ENCODE measurements at regions not wholly inside any gene's neighbourhood (a gene's known extent, or its start where the extent isn't known, plus 50 kb on each side); places are given as distances from the start of the nearest gene placed in this dataset.

- Histone ChIP-seq H3K4me3 (ENCODE audit: low read depth in 1 of 2, low read length in 2 of 2) (no peak overlapping the region), H3K27ac (ENCODE audit: low read depth, low read length) (no peak overlapping the region), H3K4me1 (ENCODE audit: control insufficient read depth in 1 of 2, insufficient read depth in 2 of 2, low read length in 2 of 2) (no peaks in the 10 kb centered on the region), H3K27me3 (ENCODE audit: control insufficient read depth in 1 of 2, insufficient read depth in 2 of 2, low read length in 2 of 2) (no peaks in the 10 kb centered on the region), H3K9ac (ENCODE audit: low read depth in 1 of 2, low read length in 2 of 2) (no peak overlapping the region), H3K36me3 (ENCODE audit: control insufficient read depth in 1 of 2, insufficient read depth in 2 of 2, low read length in 2 of 2) (no peaks in the 10 kb centered on the region), H3K9me3 (ENCODE audit: control insufficient read depth in 1 of 2, low read length in 2 of 2) (no peaks in the 10 kb centered on the region)
Measured at GRCh38 chr10:109106604-109107003, 816.7 kb downstream of the XPNPEP1 start.

GRCh38 chr10:109105725-109106124 is 817.6 kb downstream of the XPNPEP1 start:
- no peaks in the 10 kb centered on the region for H3K9me3 ChIP-seq (ENCODE audit: control insufficient read depth in 1 of 2, low read length in 2 of 2)
- no peaks in the 10 kb centered on the region for H3K36me3 ChIP-seq (ENCODE audit: control insufficient read depth in 1 of 2, insufficient read depth in 2 of 2, low read length in 2 of 2)
- no peaks in the 10 kb centered on the region for H3K27me3 ChIP-seq (ENCODE audit: control insufficient read depth in 1 of 2, insufficient read depth in 2 of 2, low read length in 2 of 2)
- no peak overlapping the region for H3K27ac ChIP-seq (ENCODE audit: low read depth, low read length)
- no peaks in the 10 kb centered on the region for H3K4me1 ChIP-seq (ENCODE audit: control insufficient read depth in 1 of 2, insufficient read depth in 2 of 2, low read length in 2 of 2)
- H3K9ac ChIP-seq (ENCODE audit: low read depth in 1 of 2, low read length in 2 of 2): no peak overlapping the region
- no peak overlapping the region for H3K4me3 ChIP-seq (ENCODE audit: low read depth in 1 of 2, low read length in 2 of 2)

GRCh38 chr10:109104806-109105205 is 818.5 kb downstream of the XPNPEP1 start:
- H3K9me3 ChIP-seq (ENCODE audit: control insufficient read depth in 1 of 2, low read length in 2 of 2): no peaks in the 10 kb centered on the region

GRCh38 chr10:109103278-109103677 is 820.0 kb downstream of the XPNPEP1 start:
- H3K27me3 ChIP-seq (ENCODE audit: control insufficient read depth in 1 of 2, insufficient read depth in 2 of 2, low read length in 2 of 2): no peaks in the 10 kb centered on the region
- H3K27ac ChIP-seq (ENCODE audit: low read depth, low read length): no peak overlapping the region
- no peaks in the 10 kb centered on the region for H3K4me1 ChIP-seq (ENCODE audit: control insufficient read depth in 1 of 2, insufficient read depth in 2 of 2, low read length in 2 of 2)
- no peaks in the 10 kb centered on the region for H3K36me3 ChIP-seq (ENCODE audit: control insufficient read depth in 1 of 2, insufficient read depth in 2 of 2, low read length in 2 of 2)
- no peak overlapping the region for H3K9ac ChIP-seq (ENCODE audit: low read depth in 1 of 2, low read length in 2 of 2)
- H3K9me3 ChIP-seq (ENCODE audit: control insufficient read depth in 1 of 2, low read length in 2 of 2): no peaks in the 10 kb centered on the region
- H3K4me3 ChIP-seq (ENCODE audit: low read depth in 1 of 2, low read length in 2 of 2): no peak overlapping the region

More at GRCh38 chr10:109104806-109105205, 818.5 kb downstream of the XPNPEP1 start:
- H3K27me3 ChIP-seq (ENCODE audit: control insufficient read depth in 1 of 2, insufficient read depth in 2 of 2, low read length in 2 of 2): no peaks in the 10 kb centered on the region
- H3K36me3 ChIP-seq (ENCODE audit: control insufficient read depth in 1 of 2, insufficient read depth in 2 of 2, low read length in 2 of 2): no peaks in the 10 kb centered on the region
- no peaks in the 10 kb centered on the region for H3K4me1 ChIP-seq (ENCODE audit: control insufficient read depth in 1 of 2, insufficient read depth in 2 of 2, low read length in 2 of 2)
- no peak overlapping the region for H3K4me3 ChIP-seq (ENCODE audit: low read depth in 1 of 2, low read length in 2 of 2)
- no peak overlapping the region for H3K27ac ChIP-seq (ENCODE audit: low read depth, low read length)
- no peak overlapping the region for H3K9ac ChIP-seq (ENCODE audit: low read depth in 1 of 2, low read length in 2 of 2)

GRCh38 chr10:109089779-109090178 is 833.5 kb downstream of the XPNPEP1 start:
- no peaks in the 10 kb centered on the region for H3K4me1 ChIP-seq (ENCODE audit: control insufficient read depth in 1 of 2, insufficient read depth in 2 of 2, low read length in 2 of 2)
- H3K9ac ChIP-seq (ENCODE audit: low read depth in 1 of 2, low read length in 2 of 2): no peak overlapping the region
- no peaks in the 10 kb centered on the region for H3K9me3 ChIP-seq (ENCODE audit: control insufficient read depth in 1 of 2, low read length in 2 of 2)
- H3K27me3 ChIP-seq (ENCODE audit: control insufficient read depth in 1 of 2, insufficient read depth in 2 of 2, low read length in 2 of 2): no peaks in the 10 kb centered on the region
- H3K27ac ChIP-seq (ENCODE audit: low read depth, low read length): no peak overlapping the region
- no peaks in the 10 kb centered on the region for H3K36me3 ChIP-seq (ENCODE audit: control insufficient read depth in 1 of 2, insufficient read depth in 2 of 2, low read length in 2 of 2)
- no peak overlapping the region for H3K4me3 ChIP-seq (ENCODE audit: low read depth in 1 of 2, low read length in 2 of 2)

GRCh38 chr10:109071539-109071938 is 851.8 kb downstream of the XPNPEP1 start:
- Histone ChIP-seq H3K4me1 (ENCODE audit: control insufficient read depth in 1 of 2, insufficient read depth in 2 of 2, low read length in 2 of 2) (no peaks in the 10 kb centered on the region), H3K27me3 (ENCODE audit: control insufficient read depth in 1 of 2, insufficient read depth in 2 of 2, low read length in 2 of 2) (no peaks in the 10 kb centered on the region), H3K9me3 (ENCODE audit: control insufficient read depth in 1 of 2, low read length in 2 of 2) (no peaks in the 10 kb centered on the region), H3K9ac (ENCODE audit: low read depth in 1 of 2, low read length in 2 of 2) (no peak overlapping the region), H3K36me3 (ENCODE audit: control insufficient read depth in 1 of 2, insufficient read depth in 2 of 2, low read length in 2 of 2) (no peaks in the 10 kb centered on the region), H3K4me3 (ENCODE audit: low read depth in 1 of 2, low read length in 2 of 2) (no peak overlapping the region), H3K27ac (ENCODE audit: low read depth, low read length) (no peak overlapping the region)

- no peaks in the 10 kb centered on the region for H3K4me1 ChIP-seq (ENCODE audit: control insufficient read depth in 1 of 2, insufficient read depth in 2 of 2, low read length in 2 of 2)
- no peaks in the 10 kb centered on the region for H3K9me3 ChIP-seq (ENCODE audit: control insufficient read depth in 1 of 2, low read length in 2 of 2)
- H3K4me3 ChIP-seq (ENCODE audit: low read depth in 1 of 2, low read length in 2 of 2): no peak overlapping the region
- H3K36me3 ChIP-seq (ENCODE audit: control insufficient read depth in 1 of 2, insufficient read depth in 2 of 2, low read length in 2 of 2): no peaks in the 10 kb centered on the region
- no peak overlapping the region for H3K9ac ChIP-seq (ENCODE audit: low read depth in 1 of 2, low read length in 2 of 2)
- no peak overlapping the region for H3K27ac ChIP-seq (ENCODE audit: low read depth, low read length)
- H3K27me3 ChIP-seq (ENCODE audit: control insufficient read depth in 1 of 2, insufficient read depth in 2 of 2, low read length in 2 of 2): no peaks in the 10 kb centered on the region
Measured at GRCh38 chr10:109070492-109070891, 852.8 kb downstream of the XPNPEP1 start.

- Histone ChIP-seq H3K27me3 (ENCODE audit: control insufficient read depth in 1 of 2, insufficient read depth in 2 of 2, low read length in 2 of 2) (no peaks in the 10 kb centered on the region), H3K9me3 (ENCODE audit: control insufficient read depth in 1 of 2, low read length in 2 of 2) (no peaks in the 10 kb centered on the region), H3K36me3 (ENCODE audit: control insufficient read depth in 1 of 2, insufficient read depth in 2 of 2, low read length in 2 of 2) (no peaks in the 10 kb centered on the region), H3K4me1 (ENCODE audit: control insufficient read depth in 1 of 2, insufficient read depth in 2 of 2, low read length in 2 of 2) (no peaks in the 10 kb centered on the region), H3K9ac (ENCODE audit: low read depth in 1 of 2, low read length in 2 of 2) (no peak overlapping the region), H3K4me3 (ENCODE audit: low read depth in 1 of 2, low read length in 2 of 2) (no peak overlapping the region), H3K27ac (ENCODE audit: low read depth, low read length) (no peak overlapping the region)
Measured at GRCh38 chr10:109067031-109067430, 856.3 kb downstream of the XPNPEP1 start.

- Histone ChIP-seq H3K27ac (ENCODE audit: low read depth, low read length) (no peak overlapping the region), H3K9me3 (ENCODE audit: control insufficient read depth in 1 of 2, low read length in 2 of 2) (no peaks in the 10 kb centered on the region), H3K36me3 (ENCODE audit: control insufficient read depth in 1 of 2, insufficient read depth in 2 of 2, low read length in 2 of 2) (no peaks in the 10 kb centered on the region), H3K27me3 (ENCODE audit: control insufficient read depth in 1 of 2, insufficient read depth in 2 of 2, low read length in 2 of 2) (no peaks in the 10 kb centered on the region), H3K9ac (ENCODE audit: low read depth in 1 of 2, low read length in 2 of 2) (no peak overlapping the region), H3K4me1 (ENCODE audit: control insufficient read depth in 1 of 2, insufficient read depth in 2 of 2, low read length in 2 of 2) (no peaks in the 10 kb centered on the region), H3K4me3 (ENCODE audit: low read depth in 1 of 2, low read length in 2 of 2) (no peak overlapping the region)
Measured at GRCh38 chr10:109065821-109066220, 857.5 kb downstream of the XPNPEP1 start.

- no peak overlapping the region for H3K9ac ChIP-seq (ENCODE audit: low read depth in 1 of 2, low read length in 2 of 2)
- no peaks in the 10 kb centered on the region for H3K4me1 ChIP-seq (ENCODE audit: control insufficient read depth in 1 of 2, insufficient read depth in 2 of 2, low read length in 2 of 2)
- no peak overlapping the region for H3K27ac ChIP-seq (ENCODE audit: low read depth, low read length)
- H3K9me3 ChIP-seq (ENCODE audit: control insufficient read depth in 1 of 2, low read length in 2 of 2): no peaks in the 10 kb centered on the region
- no peaks in the 10 kb centered on the region for H3K36me3 ChIP-seq (ENCODE audit: control insufficient read depth in 1 of 2, insufficient read depth in 2 of 2, low read length in 2 of 2)
- no peak overlapping the region for H3K4me3 ChIP-seq (ENCODE audit: low read depth in 1 of 2, low read length in 2 of 2)
- H3K27me3 ChIP-seq (ENCODE audit: control insufficient read depth in 1 of 2, insufficient read depth in 2 of 2, low read length in 2 of 2): no peaks in the 10 kb centered on the region
Measured at GRCh38 chr10:109062371-109062770, 860.9 kb downstream of the XPNPEP1 start.

- Histone ChIP-seq H3K4me3 (ENCODE audit: low read depth in 1 of 2, low read length in 2 of 2) (no peak overlapping the region), H3K27me3 (ENCODE audit: control insufficient read depth in 1 of 2, insufficient read depth in 2 of 2, low read length in 2 of 2) (no peaks in the 10 kb centered on the region), H3K4me1 (ENCODE audit: control insufficient read depth in 1 of 2, insufficient read depth in 2 of 2, low read length in 2 of 2) (no peaks in the 10 kb centered on the region), H3K9me3 (ENCODE audit: control insufficient read depth in 1 of 2, low read length in 2 of 2) (no peaks in the 10 kb centered on the region), H3K36me3 (ENCODE audit: control insufficient read depth in 1 of 2, insufficient read depth in 2 of 2, low read length in 2 of 2) (no peaks in the 10 kb centered on the region), H3K27ac (ENCODE audit: low read depth, low read length) (no peak overlapping the region), H3K9ac (ENCODE audit: low read depth in 1 of 2, low read length in 2 of 2) (no peak overlapping the region)
Measured at GRCh38 chr10:109055243-109055642, 868.1 kb downstream of the XPNPEP1 start.

Data from duodenal mucosa (tissue), 2 donors.